B cell (primary cell): ENCODE measurements at regions not wholly inside any gene's neighbourhood (a gene's known extent, or its start where the extent isn't known, plus 50 kb on each side); places are given as distances from the start of the nearest gene placed in this dataset.
"Not testable (repeated sequence)": the region's sequence is repeated elsewhere in the genome, so short reads cannot be mapped to it uniquely, and the experiment has no call there.

ENCODE experiments used
- ATAC-seq: fragments of 200-7000 bp; cut with Tn5 transposase; one replicate; pipeline ENCODE4 v1.10.0; 2021; ENCODE audit warnings: low read depth, mild to moderate bottlenecking, moderate number of reproducible peaks, moderate library complexity
- CTCF ChIA-PET: fragments of 350-600 bp; sonication (Branson Sonifier 250); formaldehyde crosslinking; loops from one replicate; lab custom pipeline; 2021; ENCODE audit warnings: antibody characterized with exemption, inconsistent platforms; lab: Charles Lee
- POLR2A ChIA-PET: fragments of 350-600 bp; sonication (Branson Sonifier 250); formaldehyde crosslinking; loops from one replicate; lab custom pipeline; 2021; ENCODE audit warnings: antibody characterized with exemption; lab: Charles Lee
- DNase-seq: peaks from one replicate; pipeline ENCODE4 v3.0.0; 2013
- H2AFZ ChIP-seq: 2 replicates; pipeline ENCODE4 v1.6.1; 2012; ENCODE audit warnings: mild to moderate bottlenecking, low read depth, low read length; ENCODE audit not compliant: insufficient read depth, poor library complexity, severe bottlenecking
- H3K27ac ChIP-seq, 2 donors: 1 replicate in 1 of 2; 2 replicates in 1 of 2; pipeline ENCODE4 v1.5.1; 2012 to 2013; ENCODE audit warnings: low read length in 2 of 2, mild to moderate bottlenecking in 2 of 2, moderate library complexity in 1 of 2
- H3K27me3 ChIP-seq, 4 experiments: fragments of 200-600 bp in 1 of 4; sonication (generic) in 1 of 4; replicated peaks in 1 of 4; 1 replicate in 2 of 4; 2 replicates in 2 of 4; pipeline versions ENCODE4 v1.6.1 to v1.7.0; 2013 to 2016; ENCODE audit warnings: low read length in 3 of 4, mild to moderate bottlenecking in 2 of 4, mixed read lengths in 1 of 4, moderate library complexity in 1 of 4; ENCODE audit not compliant: insufficient read depth in 4 of 4, control insufficient read depth in 3 of 4; ENCODE audit errors: control extremely low read depth in 1 of 4
- H3K36me3 ChIP-seq, 2 experiments: replicated peaks in 1 of 2; 1 replicate in 1 of 2; 2 replicates in 1 of 2; pipeline versions ENCODE4 v1.6.1 to v1.7.1; 2013; ENCODE audit warnings: low read length in 1 of 2; ENCODE audit not compliant: insufficient read depth in 2 of 2, control insufficient read depth in 1 of 2; ENCODE audit errors: control extremely low read depth in 1 of 2, extremely low read depth in 1 of 2
- H3K4me1 ChIP-seq, 2 donors: fragments of 200-600 bp in 1 of 2; sonication (generic) in 1 of 2; 1 replicate in 1 of 2; 2 replicates in 1 of 2; pipeline versions ENCODE4 v1.5.1 to v1.6.1; 2013 to 2017; ENCODE audit warnings: low read length in 2 of 2; ENCODE audit not compliant: control insufficient read depth in 2 of 2, insufficient read depth in 2 of 2
- H3K4me2 ChIP-seq: replicated peaks from 2 replicates; pipeline ENCODE3; 2012; ENCODE audit warnings: mild to moderate bottlenecking, low read depth, low read length; ENCODE audit not compliant: poor library complexity, severe bottlenecking
- H3K4me3 ChIP-seq, 5 experiments: fragments of 200-600 bp in 1 of 5; sonication (generic) in 1 of 5; 1 replicate in 3 of 5; 2 replicates in 2 of 5; pipeline versions ENCODE4 v1.5.1 to v1.7.0; 2011 to 2016; ENCODE audit warnings: low read length in 4 of 5, mild to moderate bottlenecking in 4 of 5, low read depth in 2 of 5, control low read depth in 1 of 5, moderate library complexity in 1 of 5; ENCODE audit not compliant: insufficient read depth in 1 of 5; ENCODE audit errors: control extremely low read depth in 1 of 5, extremely low read depth in 1 of 5
- H3K79me2 ChIP-seq: fragments of 200-600 bp; sonication (generic); one replicate; pipeline ENCODE4 v1.6.0; 2016; ENCODE audit warnings: low read length; ENCODE audit not compliant: control insufficient read depth, insufficient read depth
- H3K9ac ChIP-seq: fragments of 200-600 bp; sonication (generic); 2 replicates; pipeline ENCODE4 v1.6.1; 2017; ENCODE audit warnings: mild to moderate bottlenecking, low read length, moderate library complexity
- H3K9me3 ChIP-seq, 3 donors: one replicate each; pipeline versions ENCODE4 v1.6.1 to v1.7.1; 2013; ENCODE audit warnings: low read length in 2 of 3; ENCODE audit not compliant: control insufficient read depth in 2 of 3, insufficient read depth in 1 of 3; ENCODE audit errors: control extremely low read depth in 1 of 3
- H4K20me1 ChIP-seq: 2 replicates; pipeline ENCODE4 v1.6.0; 2012; ENCODE audit warnings: mild to moderate bottlenecking, low read length; ENCODE audit not compliant: insufficient read depth, control insufficient read depth, poor library complexity, severe bottlenecking
- H3K27ac Mint-ChIP-seq: one replicate; pipeline ENCODE4 v1.8.0; 2021; ENCODE audit warnings: mixed read lengths
- H3K27me3 Mint-ChIP-seq: one replicate; pipeline ENCODE4 v1.8.0; 2021; ENCODE audit warnings: mixed read lengths
- H3K4me1 Mint-ChIP-seq: one replicate; pipeline ENCODE4 v1.8.0; 2021; ENCODE audit warnings: mixed read lengths
- H3K4me3 Mint-ChIP-seq: one replicate; pipeline ENCODE4 v1.8.0; 2021; ENCODE audit warnings: mixed read lengths
- H3K9me3 Mint-ChIP-seq: one replicate; pipeline ENCODE4 v1.8.0; 2022; ENCODE audit warnings: mixed read lengths; ENCODE audit not compliant: insufficient read depth
- CTCF ChIP-seq: fragments of 200-600 bp; IDR thresholded peaks from one replicate; pipeline ENCODE4 v1.8.0; 2022; ENCODE audit warnings: antibody characterized with exemption, mild to moderate bottlenecking
- EZH2 ChIP-seq: IDR thresholded peaks from 2 replicates; pipeline ENCODE4 v1.6.1; 2012; ENCODE audit warnings: borderline replicate concordance, low read depth, mild to moderate bottlenecking, moderate library complexity, low read length; ENCODE audit not compliant: insufficient read depth, poor library complexity, severe bottlenecking
- WGBS: methylation state at CpG from one replicate; pipeline ENCODE4 v1.1.5; 2013; ENCODE audit warnings: missing lambda C conversion rate; ENCODE audit not compliant: insufficient coverage; 5-methylcytosine and 5-hydroxymethylcytosine counted together
- intact Hi-C: fragments of 100-400 bp; cut with micrococcal nuclease; formaldehyde crosslinking; loops from one replicate; pipeline ENCODE4 v1.10.0; 2022

GRCh38 chr1:96525657-96526557 is 195.7 kb upstream of the PTBP2 start:
- Mint-ChIP-seq H3K27me3 (no peaks in the 10 kb centered on the region), H3K4me3 (no peak overlapping the region), H3K4me1 (no peaks in the 10 kb centered on the region), H3K9me3 (peaks cover 12% of the 10 kb centered on the region), H3K27ac (no peak overlapping the region)
- H3K9me3 ChIP-seq = peaks cover 0 to 7% (median 4%) of the 10 kb centered on the region in 3 donors
- H3K4me3 ChIP-seq = no peak overlapping the region
- intact Hi-C loops = no loop called here
- no peak for ATAC-seq
- DNase-seq = no peak
- no peak for TF ChIP-seq EZH2
- TF ChIP-seq CTCF = no peak
- no peaks in the 10 kb centered on the region for H3K36me3 ChIP-seq
- H3K79me2 ChIP-seq = no peaks in the 10 kb centered on the region
- H3K4me1 ChIP-seq = no peaks in the 10 kb centered on the region
- H3K27ac ChIP-seq = no peak overlapping the region
- ChIA-PET POLR2A (no interaction called here), CTCF (no interaction called here)
- H3K27me3 ChIP-seq = no peaks in the 10 kb centered on the region
- no peak overlapping the region for H3K9ac ChIP-seq
- no peak overlapping the region for H2AFZ ChIP-seq
- WGBS = 87% methylated on average over 6 of the region's 8 CpGs
- no peak overlapping the region for H3K4me2 ChIP-seq
- H4K20me1 ChIP-seq = no peaks in the 10 kb centered on the region

- intact Hi-C loops = not testable (repeated sequence)
Observed at GRCh38 chr1:96528672-96529071, 192.9 kb upstream of the PTBP2 start.

More at GRCh38 chr1:96528672-96529071, 192.9 kb upstream of the PTBP2 start:
- H3K4me2 ChIP-seq, H3K4me1 Mint-ChIP-seq, H2AFZ ChIP-seq, H3K36me3 ChIP-seq, H3K9me3 ChIP-seq, H3K27ac Mint-ChIP-seq, H4K20me1 ChIP-seq, H3K27ac ChIP-seq, DNase-seq, H3K27me3 Mint-ChIP-seq, CTCF ChIA-PET, ATAC-seq, H3K79me2 ChIP-seq, H3K4me1 ChIP-seq, H3K9ac ChIP-seq, POLR2A ChIA-PET, H3K4me3 Mint-ChIP-seq, H3K4me3 ChIP-seq, H3K27me3 ChIP-seq: not testable (repeated sequence)
- peaks cover 13% of the 10 kb centered on the region for H3K9me3 Mint-ChIP-seq
- WGBS = 82% methylated on average over 1 of the region's 1 CpG
